SK-N-SH (cell line): ENCODE measurements at regions not wholly inside any gene's neighbourhood (a gene's known extent, or its start where the extent isn't known, plus 50 kb on each side); places are given as distances from the start of the nearest gene placed in this dataset.

Experiments used
- TCF12 ChIP-seq: IDR thresholded peaks from 2 replicates; pipeline ENCODE4 v1.4.0; 2012
- YY1 ChIP-seq: IDR thresholded peaks from 2 replicates; pipeline ENCODE4 v1.4.0; 2012; ENCODE audit warnings: low read depth, mild to moderate bottlenecking

- TF ChIP-seq TCF12 = no peak
- TF ChIP-seq YY1 = no peak
Observed at GRCh38 chrX:95903490-95903889, 781.2 kb upstream of the DIAPH2 start.
